ENCODE measurements at regions not wholly inside any gene's neighbourhood (a gene's known extent, or its start where the extent isn't known, plus 50 kb on each side); places are given as distances from the start of the nearest gene placed in this dataset.
"Not testable (repeated sequence)": the region's sequence is repeated elsewhere in the genome, so short reads cannot be mapped to it uniquely, and the experiment has no call there.

DNA sequence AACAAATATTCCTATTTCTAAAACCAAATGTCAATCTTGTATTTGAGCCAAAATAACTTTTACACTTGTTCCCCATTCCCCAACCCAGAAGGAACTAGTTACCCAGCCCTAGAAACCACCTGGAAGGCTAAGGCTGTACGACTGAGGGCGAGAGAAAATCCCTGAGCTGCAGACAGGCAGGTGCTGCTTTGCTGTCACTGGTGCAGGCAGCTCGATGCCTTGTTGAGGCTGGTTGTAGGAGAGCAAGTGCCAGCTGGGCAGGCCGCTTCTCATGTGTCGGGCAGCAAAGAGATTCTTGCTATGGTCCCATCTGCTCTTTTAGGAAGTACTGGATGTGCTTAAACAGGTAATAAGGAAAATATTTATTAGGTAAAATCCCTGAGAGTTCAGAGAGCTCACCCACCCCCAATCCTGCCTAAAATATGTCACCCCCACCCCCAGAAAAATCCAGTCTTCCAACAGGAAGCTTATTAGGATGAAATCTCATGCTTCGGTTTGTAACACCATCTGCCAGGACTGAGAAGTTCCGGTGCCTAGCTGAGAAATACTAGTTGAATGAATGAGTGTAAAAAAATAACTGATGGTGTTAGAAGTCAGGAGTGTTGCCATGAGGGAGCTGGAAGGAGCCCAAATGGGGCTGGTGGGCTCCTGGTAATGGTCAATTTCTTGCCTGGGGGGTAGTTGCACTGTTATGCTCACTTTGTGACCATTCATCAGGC is 91.1 kb upstream of the DMRT1 start:
- Mint-ChIP-seq H3K4me1 (ENCODE audit: low read depth) (peaks cover 2% of the 10 kb centered on the region), H3K27me3 (no peaks in the 10 kb centered on the region), H3K27ac (peak overlapping the region; percentile 73), H3K9me3 (ENCODE audit: low read depth) (no peaks in the 10 kb centered on the region), H3K36me3 (ENCODE audit: insufficient read depth) (peaks cover 8% of the 10 kb centered on the region), H3K4me3 (ENCODE audit: low read depth) (no peak overlapping the region)
- no peak for DNase-seq (ENCODE audit: low spot score, unreplicated experiment)
- TF ChIP-seq, protein P1, sequence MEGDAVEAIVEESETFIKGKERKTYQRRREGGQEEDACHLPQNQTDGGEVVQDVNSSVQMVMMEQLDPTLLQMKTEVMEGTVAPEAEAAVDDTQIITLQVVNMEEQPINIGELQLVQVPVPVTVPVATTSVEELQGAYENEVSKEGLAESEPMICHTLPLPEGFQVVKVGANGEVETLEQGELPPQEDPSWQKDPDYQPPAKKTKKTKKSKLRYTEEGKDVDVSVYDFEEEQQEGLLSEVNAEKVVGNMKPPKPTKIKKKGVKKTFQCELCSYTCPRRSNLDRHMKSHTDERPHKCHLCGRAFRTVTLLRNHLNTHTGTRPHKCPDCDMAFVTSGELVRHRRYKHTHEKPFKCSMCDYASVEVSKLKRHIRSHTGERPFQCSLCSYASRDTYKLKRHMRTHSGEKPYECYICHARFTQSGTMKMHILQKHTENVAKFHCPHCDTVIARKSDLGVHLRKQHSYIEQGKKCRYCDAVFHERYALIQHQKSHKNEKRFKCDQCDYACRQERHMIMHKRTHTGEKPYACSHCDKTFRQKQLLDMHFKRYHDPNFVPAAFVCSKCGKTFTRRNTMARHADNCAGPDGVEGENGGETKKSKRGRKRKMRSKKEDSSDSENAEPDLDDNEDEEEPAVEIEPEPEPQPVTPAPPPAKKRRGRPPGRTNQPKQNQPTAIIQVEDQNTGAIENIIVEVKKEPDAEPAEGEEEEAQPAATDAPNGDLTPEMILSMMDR (IDR thresholded peaks at IDR 0.05; ENCODE audit: unreplicated experiment) = no peak

DNA sequence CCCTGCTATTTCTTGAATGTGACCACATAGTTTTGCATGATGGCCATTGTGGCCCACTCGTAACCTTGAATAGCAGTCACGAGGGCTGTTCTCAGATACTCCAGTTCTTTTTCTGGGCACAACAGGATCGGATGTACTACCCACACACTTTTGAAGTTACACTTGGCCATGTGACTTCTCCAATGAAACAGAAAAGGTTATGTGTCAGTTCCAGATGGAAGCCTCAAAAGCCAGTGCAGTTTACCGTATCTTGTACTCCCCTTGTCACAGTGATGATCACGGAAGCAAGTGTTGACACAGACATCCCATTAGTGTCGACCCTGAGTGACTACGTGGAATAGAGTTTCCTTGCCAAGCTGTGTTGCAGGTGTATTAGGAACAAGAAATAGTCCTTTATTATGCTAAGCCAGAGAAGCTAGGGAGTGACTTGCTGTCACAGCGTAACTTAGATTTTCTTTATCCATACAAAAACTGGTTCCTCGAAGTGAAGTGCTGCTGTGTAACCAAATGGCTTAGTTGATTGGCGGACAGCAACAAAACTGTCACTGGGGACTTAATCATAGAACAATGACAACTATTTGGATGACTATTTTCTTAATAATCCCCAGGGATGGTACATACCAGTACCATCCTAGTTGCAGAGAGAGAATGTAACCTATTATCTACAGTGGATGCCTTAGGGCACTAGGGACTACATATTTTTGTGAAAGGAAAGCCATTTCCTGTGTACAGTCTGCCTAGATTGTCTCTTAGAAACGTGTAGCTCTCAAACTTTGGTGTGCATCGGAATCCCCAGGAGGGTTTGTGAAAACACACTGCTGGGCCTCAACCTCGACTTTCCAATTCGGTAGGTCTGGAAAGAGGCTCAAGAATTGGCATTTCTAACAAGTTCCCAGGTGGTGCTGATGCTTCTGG is 90.1 kb upstream of the DMRT1 start:
- Mint-ChIP-seq H3K36me3 (ENCODE audit: insufficient read depth) (peaks cover 3% of the 10 kb centered on the region), H3K27ac (no peak overlapping the region), H3K27me3 (no peaks in the 10 kb centered on the region), H3K4me3 (ENCODE audit: low read depth) (no peak overlapping the region), H3K9me3 (ENCODE audit: low read depth) (no peaks in the 10 kb centered on the region), H3K4me1 (ENCODE audit: low read depth) (no peaks in the 10 kb centered on the region)
- no peak for DNase-seq (ENCODE audit: low spot score, unreplicated experiment)
- TF ChIP-seq, protein P1 (IDR thresholded peaks at IDR 0.05; ENCODE audit: unreplicated experiment) = no peak

DNA sequence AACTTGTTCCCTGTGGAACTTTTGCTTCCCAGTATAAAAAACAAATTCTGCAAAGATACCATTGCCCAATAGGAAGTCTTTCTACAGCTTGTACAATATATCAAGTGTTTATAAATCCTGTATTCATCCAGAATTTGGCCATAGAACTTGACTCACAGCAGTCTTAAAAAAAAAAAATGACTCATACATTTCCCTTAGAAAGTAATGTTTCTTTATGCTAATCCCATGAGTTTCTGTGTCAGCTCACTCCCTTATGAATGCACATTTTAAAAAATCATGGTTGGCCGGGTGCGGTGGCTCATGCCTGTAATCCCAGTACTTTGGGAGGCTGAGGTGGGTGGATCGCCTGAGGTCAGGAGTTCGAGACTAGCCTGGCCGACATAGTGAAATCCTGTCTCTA is 89.3 kb upstream of the DMRT1 start:
- Mint-ChIP-seq H3K4me1 (ENCODE audit: low read depth) (no peaks in the 10 kb centered on the region), H3K9me3 (ENCODE audit: low read depth) (no peaks in the 10 kb centered on the region), H3K27me3 (no peaks in the 10 kb centered on the region), H3K36me3 (ENCODE audit: insufficient read depth) (peaks cover 2% of the 10 kb centered on the region), H3K4me3 (ENCODE audit: low read depth) (no peak overlapping the region), H3K27ac (no peak overlapping the region)
- no peak for DNase-seq (ENCODE audit: low spot score, unreplicated experiment)
- TF ChIP-seq, protein P1 (IDR thresholded peaks at IDR 0.05; ENCODE audit: unreplicated experiment) = no peak

DNA sequence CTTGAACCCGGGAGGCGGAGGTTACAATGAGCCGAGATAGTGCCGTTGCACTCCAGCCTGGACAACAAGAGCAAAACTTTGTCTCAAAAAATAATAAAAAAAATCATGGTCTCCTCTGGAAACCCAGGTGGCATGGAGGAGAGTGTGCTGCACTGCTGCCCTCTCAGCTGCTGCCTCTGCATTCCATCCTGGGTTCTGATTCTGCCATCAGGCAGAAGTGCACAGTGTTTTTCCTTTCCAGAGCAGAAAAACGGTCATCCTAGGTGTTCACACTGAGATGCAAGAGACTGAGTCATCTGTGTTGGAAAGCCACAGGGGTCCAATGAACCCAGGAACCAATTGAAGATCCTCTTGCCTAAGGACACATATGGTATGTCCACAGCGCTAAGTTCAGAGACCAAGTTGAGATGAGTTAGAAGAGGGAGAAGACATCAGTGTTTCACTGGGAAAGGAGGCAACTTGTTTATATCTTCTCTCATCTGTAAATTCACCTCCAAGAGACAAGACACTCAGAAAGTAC is 88.8 kb upstream of the DMRT1 start:
- no peak for DNase-seq (ENCODE audit: low spot score, unreplicated experiment)
- Mint-ChIP-seq H3K9me3 (ENCODE audit: low read depth) (no peaks in the 10 kb centered on the region), H3K4me3 (ENCODE audit: low read depth) (no peak overlapping the region), H3K27me3 (no peaks in the 10 kb centered on the region), H3K4me1 (ENCODE audit: low read depth) (no peaks in the 10 kb centered on the region), H3K27ac (no peak overlapping the region), H3K36me3 (ENCODE audit: insufficient read depth) (no peaks in the 10 kb centered on the region)
- TF ChIP-seq, protein P1 (IDR thresholded peaks at IDR 0.05; ENCODE audit: unreplicated experiment) = no peak

DNA sequence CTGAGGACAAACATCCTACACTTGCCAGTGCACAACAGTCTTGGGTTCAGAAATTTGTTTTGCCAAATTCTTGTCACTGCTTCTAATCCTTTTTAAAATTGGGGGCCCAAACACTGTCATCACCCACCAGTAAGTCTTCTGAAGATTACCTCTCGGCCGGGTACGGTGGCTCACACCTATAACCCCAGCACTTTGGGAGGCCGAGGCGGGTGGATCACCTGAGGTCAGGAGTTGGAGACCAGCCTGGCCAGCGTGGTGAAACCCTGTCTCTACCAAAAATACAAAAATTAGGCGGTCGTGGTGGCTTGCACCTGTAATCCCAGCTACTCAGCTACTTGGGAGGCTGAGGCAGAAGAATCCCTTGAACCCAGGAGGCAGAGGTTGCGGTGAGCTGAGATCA is 87.8 kb upstream of the DMRT1 start:
- not testable (repeated sequence) for H3K4me1 Mint-ChIP-seq (ENCODE audit: low read depth); DNase-seq (ENCODE audit: low spot score, unreplicated experiment); H3K4me3 Mint-ChIP-seq (ENCODE audit: low read depth); H3K27me3 Mint-ChIP-seq; H3K27ac Mint-ChIP-seq; H3K9me3 Mint-ChIP-seq (ENCODE audit: low read depth); H3K36me3 Mint-ChIP-seq (ENCODE audit: insufficient read depth)
